B cell (primary cell): ENCODE measurements at regions not wholly inside any gene's neighbourhood (a gene's known extent, or its start where the extent isn't known, plus 50 kb on each side); places are given as distances from the start of the nearest gene placed in this dataset.

ENCODE experiments used
- ATAC-seq: fragments of 200-7000 bp; cut with Tn5 transposase; one replicate; pipeline ENCODE4 v1.10.0; 2021; ENCODE audit warnings: low read depth, mild to moderate bottlenecking, moderate number of reproducible peaks, moderate library complexity
- CTCF ChIA-PET: fragments of 350-600 bp; sonication (Branson Sonifier 250); formaldehyde crosslinking; loops from one replicate; lab custom pipeline; 2021; ENCODE audit warnings: antibody characterized with exemption, inconsistent platforms; lab: Charles Lee
- POLR2A ChIA-PET: fragments of 350-600 bp; sonication (Branson Sonifier 250); formaldehyde crosslinking; loops from one replicate; lab custom pipeline; 2021; ENCODE audit warnings: antibody characterized with exemption; lab: Charles Lee
- DNase-seq: peaks from one replicate; pipeline ENCODE4 v3.0.0; 2013
- H2AFZ ChIP-seq: 2 replicates; pipeline ENCODE4 v1.6.1; 2012; ENCODE audit warnings: mild to moderate bottlenecking, low read depth, low read length; ENCODE audit not compliant: insufficient read depth, poor library complexity, severe bottlenecking
- H3K27ac ChIP-seq, 2 donors: 1 replicate in 1 of 2; 2 replicates in 1 of 2; pipeline ENCODE4 v1.5.1; 2012 to 2013; ENCODE audit warnings: low read length in 2 of 2, mild to moderate bottlenecking in 2 of 2, moderate library complexity in 1 of 2
- H3K27me3 ChIP-seq, 4 experiments: fragments of 200-600 bp in 1 of 4; sonication (generic) in 1 of 4; replicated peaks in 1 of 4; 1 replicate in 2 of 4; 2 replicates in 2 of 4; pipeline versions ENCODE4 v1.6.1 to v1.7.0; 2013 to 2016; ENCODE audit warnings: low read length in 3 of 4, mild to moderate bottlenecking in 2 of 4, mixed read lengths in 1 of 4, moderate library complexity in 1 of 4; ENCODE audit not compliant: insufficient read depth in 4 of 4, control insufficient read depth in 3 of 4; ENCODE audit errors: control extremely low read depth in 1 of 4
- H3K36me3 ChIP-seq, 2 experiments: replicated peaks in 1 of 2; 1 replicate in 1 of 2; 2 replicates in 1 of 2; pipeline versions ENCODE4 v1.6.1 to v1.7.1; 2013; ENCODE audit warnings: low read length in 1 of 2; ENCODE audit not compliant: insufficient read depth in 2 of 2, control insufficient read depth in 1 of 2; ENCODE audit errors: control extremely low read depth in 1 of 2, extremely low read depth in 1 of 2
- H3K4me1 ChIP-seq, 2 donors: fragments of 200-600 bp in 1 of 2; sonication (generic) in 1 of 2; 1 replicate in 1 of 2; 2 replicates in 1 of 2; pipeline versions ENCODE4 v1.5.1 to v1.6.1; 2013 to 2017; ENCODE audit warnings: low read length in 2 of 2; ENCODE audit not compliant: control insufficient read depth in 2 of 2, insufficient read depth in 2 of 2
- H3K4me2 ChIP-seq: replicated peaks from 2 replicates; pipeline ENCODE3; 2012; ENCODE audit warnings: mild to moderate bottlenecking, low read depth, low read length; ENCODE audit not compliant: poor library complexity, severe bottlenecking
- H3K4me3 ChIP-seq, 5 experiments: fragments of 200-600 bp in 1 of 5; sonication (generic) in 1 of 5; 1 replicate in 3 of 5; 2 replicates in 2 of 5; pipeline versions ENCODE4 v1.5.1 to v1.7.0; 2011 to 2016; ENCODE audit warnings: low read length in 4 of 5, mild to moderate bottlenecking in 4 of 5, low read depth in 2 of 5, control low read depth in 1 of 5, moderate library complexity in 1 of 5; ENCODE audit not compliant: insufficient read depth in 1 of 5; ENCODE audit errors: control extremely low read depth in 1 of 5, extremely low read depth in 1 of 5
- H3K79me2 ChIP-seq: fragments of 200-600 bp; sonication (generic); one replicate; pipeline ENCODE4 v1.6.0; 2016; ENCODE audit warnings: low read length; ENCODE audit not compliant: control insufficient read depth, insufficient read depth
- H3K9ac ChIP-seq: fragments of 200-600 bp; sonication (generic); 2 replicates; pipeline ENCODE4 v1.6.1; 2017; ENCODE audit warnings: mild to moderate bottlenecking, low read length, moderate library complexity
- H3K9me3 ChIP-seq, 3 donors: one replicate each; pipeline versions ENCODE4 v1.6.1 to v1.7.1; 2013; ENCODE audit warnings: low read length in 2 of 3; ENCODE audit not compliant: control insufficient read depth in 2 of 3, insufficient read depth in 1 of 3; ENCODE audit errors: control extremely low read depth in 1 of 3
- H4K20me1 ChIP-seq: 2 replicates; pipeline ENCODE4 v1.6.0; 2012; ENCODE audit warnings: mild to moderate bottlenecking, low read length; ENCODE audit not compliant: insufficient read depth, control insufficient read depth, poor library complexity, severe bottlenecking
- H3K27ac Mint-ChIP-seq: one replicate; pipeline ENCODE4 v1.8.0; 2021; ENCODE audit warnings: mixed read lengths
- H3K27me3 Mint-ChIP-seq: one replicate; pipeline ENCODE4 v1.8.0; 2021; ENCODE audit warnings: mixed read lengths
- H3K4me1 Mint-ChIP-seq: one replicate; pipeline ENCODE4 v1.8.0; 2021; ENCODE audit warnings: mixed read lengths
- H3K4me3 Mint-ChIP-seq: one replicate; pipeline ENCODE4 v1.8.0; 2021; ENCODE audit warnings: mixed read lengths
- H3K9me3 Mint-ChIP-seq: one replicate; pipeline ENCODE4 v1.8.0; 2022; ENCODE audit warnings: mixed read lengths; ENCODE audit not compliant: insufficient read depth
- EZH2 ChIP-seq: IDR thresholded peaks from 2 replicates; pipeline ENCODE4 v1.6.1; 2012; ENCODE audit warnings: borderline replicate concordance, low read depth, mild to moderate bottlenecking, moderate library complexity, low read length; ENCODE audit not compliant: insufficient read depth, poor library complexity, severe bottlenecking
- WGBS: methylation state at CpG from one replicate; pipeline ENCODE4 v1.1.5; 2013; ENCODE audit warnings: missing lambda C conversion rate; ENCODE audit not compliant: insufficient coverage; 5-methylcytosine and 5-hydroxymethylcytosine counted together
- intact Hi-C: fragments of 100-400 bp; cut with micrococcal nuclease; formaldehyde crosslinking; loops from one replicate; pipeline ENCODE4 v1.10.0; 2022
- TF ChIP-seq, protein P1 (sequence below): fragments of 200-600 bp; IDR thresholded peaks from one replicate; pipeline ENCODE4 v1.8.0; 2022; ENCODE audit warnings: antibody characterized with exemption, mild to moderate bottlenecking

GRCh38 chr3:191634902-191635301 lies 173.9 kb downstream of the PYDC2 start:
- Histone ChIP-seq H3K4me2 (no peak overlapping the region), H3K36me3 (no peaks in the 10 kb centered on the region), H3K27me3 (no peaks in the 10 kb centered on the region), H2AFZ (no peak overlapping the region), H3K4me1 (no peaks in the 10 kb centered on the region), H3K79me2 (no peaks in the 10 kb centered on the region), H3K9ac (no peak overlapping the region), H3K9me3 (peaks cover 0 to 4% (median 0%) of the 10 kb centered on the region in 3 donors), H3K27ac (no peak overlapping the region), H3K4me3 (no peak overlapping the region), H4K20me1 (no peaks in the 10 kb centered on the region)
- H3K27ac Mint-ChIP-seq = no peak overlapping the region
- no peaks in the 10 kb centered on the region for H3K27me3 Mint-ChIP-seq
- ChIA-PET CTCF (no interaction called here), POLR2A (no interaction called here)
- WGBS = no CpG with 5 or more reads among the region's 1 CpG
- no peak for TF ChIP-seq EZH2
- TF ChIP-seq, protein P1, sequence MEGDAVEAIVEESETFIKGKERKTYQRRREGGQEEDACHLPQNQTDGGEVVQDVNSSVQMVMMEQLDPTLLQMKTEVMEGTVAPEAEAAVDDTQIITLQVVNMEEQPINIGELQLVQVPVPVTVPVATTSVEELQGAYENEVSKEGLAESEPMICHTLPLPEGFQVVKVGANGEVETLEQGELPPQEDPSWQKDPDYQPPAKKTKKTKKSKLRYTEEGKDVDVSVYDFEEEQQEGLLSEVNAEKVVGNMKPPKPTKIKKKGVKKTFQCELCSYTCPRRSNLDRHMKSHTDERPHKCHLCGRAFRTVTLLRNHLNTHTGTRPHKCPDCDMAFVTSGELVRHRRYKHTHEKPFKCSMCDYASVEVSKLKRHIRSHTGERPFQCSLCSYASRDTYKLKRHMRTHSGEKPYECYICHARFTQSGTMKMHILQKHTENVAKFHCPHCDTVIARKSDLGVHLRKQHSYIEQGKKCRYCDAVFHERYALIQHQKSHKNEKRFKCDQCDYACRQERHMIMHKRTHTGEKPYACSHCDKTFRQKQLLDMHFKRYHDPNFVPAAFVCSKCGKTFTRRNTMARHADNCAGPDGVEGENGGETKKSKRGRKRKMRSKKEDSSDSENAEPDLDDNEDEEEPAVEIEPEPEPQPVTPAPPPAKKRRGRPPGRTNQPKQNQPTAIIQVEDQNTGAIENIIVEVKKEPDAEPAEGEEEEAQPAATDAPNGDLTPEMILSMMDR = no peak
- DNase-seq = no peak
- intact Hi-C loops = no loop called here
- H3K4me3 Mint-ChIP-seq = no peak overlapping the region
- no peaks in the 10 kb centered on the region for H3K9me3 Mint-ChIP-seq
- H3K4me1 Mint-ChIP-seq = no peaks in the 10 kb centered on the region
- no peak for ATAC-seq

- TF ChIP-seq EZH2 = no peak
- TF ChIP-seq, protein P1 = no peak
- intact Hi-C loops = no loop called here
- Histone ChIP-seq H3K27me3 (no peaks in the 10 kb centered on the region), H3K36me3 (no peaks in the 10 kb centered on the region), H3K79me2 (no peaks in the 10 kb centered on the region), H4K20me1 (no peaks in the 10 kb centered on the region), H2AFZ (no peak overlapping the region), H3K4me2 (no peak overlapping the region), H3K4me1 (no peaks in the 10 kb centered on the region), H3K9ac (no peak overlapping the region), H3K27ac (no peak overlapping the region), H3K4me3 (no peak overlapping the region), H3K9me3 (peaks cover 0 to 13% (median 0%) of the 10 kb centered on the region in 3 donors)
- no peaks in the 10 kb centered on the region for H3K27me3 Mint-ChIP-seq
- no peak overlapping the region for H3K27ac Mint-ChIP-seq
- ChIA-PET POLR2A (no interaction called here), CTCF (no interaction called here)
- H3K4me1 Mint-ChIP-seq = no peaks in the 10 kb centered on the region
- no peak for DNase-seq
- no peak overlapping the region for H3K4me3 Mint-ChIP-seq
- no peak for ATAC-seq
- no peaks in the 10 kb centered on the region for H3K9me3 Mint-ChIP-seq
Measured at GRCh38 chr3:191637611-191638010, 176.6 kb downstream of the PYDC2 start.
